GM21529 (cell line): ENCODE measurements at regions not wholly inside any gene's neighbourhood (a gene's known extent, or its start where the extent isn't known, plus 50 kb on each side); places are given as distances from the start of the nearest gene placed in this dataset.
"Not testable (repeated sequence)": the region's sequence is repeated elsewhere in the genome, so short reads cannot be mapped to it uniquely, and the experiment has no call there.

Experiments used
- ATAC-seq: cut with Tn5 transposase; IDR thresholded peaks from one replicate; pipeline ENCODE4 v1.9.1; 2021; ENCODE audit not compliant: unreplicated experiment

GRCh38 chr3:105976196-105976595 is 107.4 kb upstream of the CBLB start:
- no peak for ATAC-seq

GRCh38 chr3:105979961-105980360 is 111.1 kb upstream of the CBLB start:
- no peak for ATAC-seq

- no peak for ATAC-seq
Observed at GRCh38 chr3:105982207-105982606, 113.4 kb upstream of the CBLB start.

- no peak for ATAC-seq
Observed at GRCh38 chr3:105984837-105985236, 116.0 kb upstream of the CBLB start.

GRCh38 chr3:105986343-105986742 is 117.5 kb upstream of the CBLB start:
- ATAC-seq, result not testable (repeated sequence)

- no peak for ATAC-seq
Observed at GRCh38 chr3:105987809-105988208, 119.0 kb upstream of the CBLB start.

- ATAC-seq, result no peak
Observed at GRCh38 chr3:105988540-105989212, 119.9 kb upstream of the CBLB start.

GRCh38 chr3:105996781-105997180 is 128.0 kb upstream of the CBLB start:
- no peak for ATAC-seq

- no peak for ATAC-seq
Observed at GRCh38 chr3:105997466-105997799, 128.6 kb upstream of the CBLB start.

- ATAC-seq, result no peak
Observed at GRCh38 chr3:105997800-105998526, 129.2 kb upstream of the CBLB start.

GRCh38 chr3:105999856-106000255 is 131.0 kb upstream of the CBLB start:
- no peak for ATAC-seq

- no peak for ATAC-seq
Observed at GRCh38 chr3:106001923-106002322, 133.1 kb upstream of the CBLB start.

- no peak for ATAC-seq
Observed at GRCh38 chr3:106004137-106004681, 135.4 kb upstream of the CBLB start.

GRCh38 chr3:106004826-106005225 is 136.0 kb upstream of the CBLB start:
- no peak for ATAC-seq

- ATAC-seq, result no peak
Observed at GRCh38 chr3:106006001-106006400, 137.2 kb upstream of the CBLB start.

GRCh38 chr3:106006571-106006970 is 137.8 kb upstream of the CBLB start:
- ATAC-seq, result no peak

- no peak for ATAC-seq
Observed at GRCh38 chr3:106007512-106007911, 138.7 kb upstream of the CBLB start.

GRCh38 chr3:106008766-106009165 is 140.0 kb upstream of the CBLB start:
- no peak for ATAC-seq

- no peak for ATAC-seq
Observed at GRCh38 chr3:106010829-106011228, 142.0 kb upstream of the CBLB start.

GRCh38 chr3:106013971-106014370 is 145.2 kb upstream of the CBLB start:
- ATAC-seq, result no peak

- no peak for ATAC-seq
Observed at GRCh38 chr3:106014518-106014917, 145.7 kb upstream of the CBLB start.

- no peak for ATAC-seq
Observed at GRCh38 chr3:106014971-106015370, 146.2 kb upstream of the CBLB start.

- no peak for ATAC-seq
Observed at GRCh38 chr3:106018102-106018501, 149.3 kb upstream of the CBLB start.
